ENCODE measurements at regions not wholly inside any gene's neighbourhood (a gene's known extent, or its start where the extent isn't known, plus 50 kb on each side); places are given as distances from the start of the nearest gene placed in this dataset.

DNA sequence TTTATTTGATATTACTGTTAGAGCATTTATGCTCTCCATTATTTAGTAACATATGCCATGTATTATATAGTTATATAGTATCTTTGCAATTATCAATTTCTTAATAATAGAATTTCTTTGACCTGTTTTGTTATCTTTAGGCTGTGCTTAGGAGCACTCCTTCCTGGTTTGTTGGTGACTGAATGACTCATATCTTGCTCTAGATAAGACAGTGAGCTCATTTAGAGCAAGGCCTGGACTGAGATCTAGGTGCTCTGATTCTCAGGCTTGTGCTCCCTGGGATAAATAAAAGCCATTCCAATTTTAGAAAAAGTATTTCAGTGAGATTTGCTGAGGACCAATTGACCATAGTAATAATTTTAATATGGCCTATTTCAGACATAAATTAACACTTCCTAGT, 951.2 kb downstream of the FLRT2 start:
- no peaks in the 10 kb centered on the region for H3K4me1 ChIP-seq (ENCODE audit: control insufficient read depth, extremely low read depth, insufficient read depth, low read length)
- FAIRE-seq (no peak), DNase-seq (ENCODE audit: low read depth, low spot score) (no peak)
- H3K4me2 ChIP-seq (ENCODE audit: insufficient read depth, low read length) = no peak overlapping the region
- H3K9me3 ChIP-seq (replicated peaks; ENCODE audit: control insufficient read depth, insufficient read depth, low read length) = peaks cover 4% of the 10 kb centered on the region
- no TSS peak for BruUV-seq (replicated peaks)
- TF ChIP-seq MYC (IDR thresholded peaks at IDR 0.05; ENCODE audit: low read depth, low read length) (no peak), JUN (IDR thresholded peaks at IDR 0.05; ENCODE audit: borderline replicate concordance, insufficient read depth, insufficient read length, low read depth) (no peak), MAX (IDR thresholded peaks at IDR 0.05; ENCODE audit: insufficient read depth, insufficient read length) (no peak), EZH2 (IDR thresholded peaks at IDR 0.05; ENCODE audit: borderline replicate concordance, low read depth, low read length, severe bottlenecking) (no peak)
- TF ChIP-seq, protein P1, sequence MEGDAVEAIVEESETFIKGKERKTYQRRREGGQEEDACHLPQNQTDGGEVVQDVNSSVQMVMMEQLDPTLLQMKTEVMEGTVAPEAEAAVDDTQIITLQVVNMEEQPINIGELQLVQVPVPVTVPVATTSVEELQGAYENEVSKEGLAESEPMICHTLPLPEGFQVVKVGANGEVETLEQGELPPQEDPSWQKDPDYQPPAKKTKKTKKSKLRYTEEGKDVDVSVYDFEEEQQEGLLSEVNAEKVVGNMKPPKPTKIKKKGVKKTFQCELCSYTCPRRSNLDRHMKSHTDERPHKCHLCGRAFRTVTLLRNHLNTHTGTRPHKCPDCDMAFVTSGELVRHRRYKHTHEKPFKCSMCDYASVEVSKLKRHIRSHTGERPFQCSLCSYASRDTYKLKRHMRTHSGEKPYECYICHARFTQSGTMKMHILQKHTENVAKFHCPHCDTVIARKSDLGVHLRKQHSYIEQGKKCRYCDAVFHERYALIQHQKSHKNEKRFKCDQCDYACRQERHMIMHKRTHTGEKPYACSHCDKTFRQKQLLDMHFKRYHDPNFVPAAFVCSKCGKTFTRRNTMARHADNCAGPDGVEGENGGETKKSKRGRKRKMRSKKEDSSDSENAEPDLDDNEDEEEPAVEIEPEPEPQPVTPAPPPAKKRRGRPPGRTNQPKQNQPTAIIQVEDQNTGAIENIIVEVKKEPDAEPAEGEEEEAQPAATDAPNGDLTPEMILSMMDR (IDR thresholded peaks at IDR 0.05; ENCODE audit: extremely low read depth in 1 of 2, insufficient read depth in 1 of 2, low read depth in 1 of 2, low read length in 2 of 2) = no peak
- ChIA-PET POLR2A (no interaction called here), CTCF (no interaction called here)
- H2AFZ ChIP-seq (ENCODE audit: low read depth, low read length) = no peak overlapping the region
- H3K4me3 ChIP-seq (replicated peaks in 1 of 3; ENCODE audit: insufficient read depth in 1 of 3, low read depth in 1 of 3, low read length in 3 of 3) = no peak overlapping the region
- H3K27ac ChIP-seq (ENCODE audit: insufficient read depth, low read depth, low read length) = no peak overlapping the region
- H3K27me3 ChIP-seq (ENCODE audit: control insufficient read depth in 2 of 2, insufficient read depth in 2 of 2, low read length in 2 of 2) = no peaks in the 10 kb centered on the region
- H3K9ac ChIP-seq (replicated peaks; ENCODE audit: extremely low read depth, insufficient read depth, low read length) = no peak overlapping the region
- H3K9me1 ChIP-seq (replicated peaks; ENCODE audit: control insufficient read depth, extremely low read depth, insufficient read depth, low read length) = no peaks in the 10 kb centered on the region
- no peaks in the 10 kb centered on the region for H4K20me1 ChIP-seq (replicated peaks; ENCODE audit: control insufficient read depth, extremely low read depth, insufficient read depth, low read length)
- intact Hi-C loops (cut with micrococcal nuclease) = no loop called here
- H3K79me2 ChIP-seq (ENCODE audit: control insufficient read depth, insufficient read depth, low read length) = no peaks in the 10 kb centered on the region
- H3K36me3 ChIP-seq (ENCODE audit: control insufficient read depth in 2 of 2, extremely low read depth in 1 of 2, insufficient read depth in 2 of 2, low read length in 2 of 2) = no peaks in the 10 kb centered on the region
- dilution Hi-C loops (cut with MboI; ENCODE audit: extremely low pct_ligation_motif_present, low sequenced_read_pairs) = no loop called here

- no peak overlapping the region for H2AFZ ChIP-seq (ENCODE audit: low read depth, low read length)
- H3K9ac ChIP-seq (replicated peaks; ENCODE audit: extremely low read depth, insufficient read depth, low read length) = no peak overlapping the region
- no peaks in the 10 kb centered on the region for H3K36me3 ChIP-seq (ENCODE audit: control insufficient read depth in 2 of 2, extremely low read depth in 1 of 2, insufficient read depth in 2 of 2, low read length in 2 of 2)
- intact Hi-C loops (cut with micrococcal nuclease) (no loop called here), dilution Hi-C loops (cut with MboI; ENCODE audit: extremely low pct_ligation_motif_present, low sequenced_read_pairs) (no loop called here)
- no peaks in the 10 kb centered on the region for H3K27me3 ChIP-seq (ENCODE audit: control insufficient read depth in 2 of 2, insufficient read depth in 2 of 2, low read length in 2 of 2)
- FAIRE-seq = no peak
- DNase-seq (ENCODE audit: low read depth, low spot score) = no peak
- BruUV-seq (replicated peaks) = no TSS peak
- peaks cover 2% of the 10 kb centered on the region for H3K9me3 ChIP-seq (replicated peaks; ENCODE audit: control insufficient read depth, insufficient read depth, low read length)
- H3K27ac ChIP-seq (ENCODE audit: insufficient read depth, low read depth, low read length) = no peak overlapping the region
- no peaks in the 10 kb centered on the region for H4K20me1 ChIP-seq (replicated peaks; ENCODE audit: control insufficient read depth, extremely low read depth, insufficient read depth, low read length)
- no peaks in the 10 kb centered on the region for H3K79me2 ChIP-seq (ENCODE audit: control insufficient read depth, insufficient read depth, low read length)
- no peak for TF ChIP-seq MYC (IDR thresholded peaks at IDR 0.05; ENCODE audit: low read depth, low read length)
- ChIA-PET CTCF (no interaction called here), POLR2A (no interaction called here)
- no peaks in the 10 kb centered on the region for H3K9me1 ChIP-seq (replicated peaks; ENCODE audit: control insufficient read depth, extremely low read depth, insufficient read depth, low read length)
- no peak overlapping the region for H3K4me2 ChIP-seq (ENCODE audit: insufficient read depth, low read length)
- no peaks in the 10 kb centered on the region for H3K4me1 ChIP-seq (ENCODE audit: control insufficient read depth, extremely low read depth, insufficient read depth, low read length)
- no peak overlapping the region for H3K4me3 ChIP-seq (replicated peaks in 1 of 3; ENCODE audit: insufficient read depth in 1 of 3, low read depth in 1 of 3, low read length in 3 of 3)
Measured at GRCh38 chr14:86464341-86464740, 934.4 kb downstream of the FLRT2 start.
